ENCODE measurements at regions not wholly inside any gene's neighbourhood (a gene's known extent, or its start where the extent isn't known, plus 50 kb on each side); places are given as distances from the start of the nearest gene placed in this dataset.

DNA sequence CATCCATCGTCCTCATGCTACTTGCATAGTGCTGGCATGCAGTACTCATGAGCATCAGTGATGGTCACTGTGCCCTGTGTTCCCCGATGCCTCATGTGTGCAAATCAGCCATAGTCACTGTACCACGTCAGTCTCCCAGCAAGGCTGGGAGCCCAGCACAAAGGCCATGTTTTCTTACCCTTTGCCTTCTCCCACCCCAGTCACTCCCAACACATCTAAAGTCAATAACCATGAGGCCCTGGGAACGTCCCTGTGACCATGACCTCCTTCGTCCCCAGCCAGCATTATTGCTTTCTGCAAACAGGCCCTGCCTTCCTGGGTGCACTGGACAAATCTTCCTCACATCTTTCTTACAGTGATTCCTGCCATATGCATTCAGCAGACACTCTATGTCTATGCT, 406.1 kb downstream of the ICE1 start (continued):
- TF ChIP-seq, protein P1, sequence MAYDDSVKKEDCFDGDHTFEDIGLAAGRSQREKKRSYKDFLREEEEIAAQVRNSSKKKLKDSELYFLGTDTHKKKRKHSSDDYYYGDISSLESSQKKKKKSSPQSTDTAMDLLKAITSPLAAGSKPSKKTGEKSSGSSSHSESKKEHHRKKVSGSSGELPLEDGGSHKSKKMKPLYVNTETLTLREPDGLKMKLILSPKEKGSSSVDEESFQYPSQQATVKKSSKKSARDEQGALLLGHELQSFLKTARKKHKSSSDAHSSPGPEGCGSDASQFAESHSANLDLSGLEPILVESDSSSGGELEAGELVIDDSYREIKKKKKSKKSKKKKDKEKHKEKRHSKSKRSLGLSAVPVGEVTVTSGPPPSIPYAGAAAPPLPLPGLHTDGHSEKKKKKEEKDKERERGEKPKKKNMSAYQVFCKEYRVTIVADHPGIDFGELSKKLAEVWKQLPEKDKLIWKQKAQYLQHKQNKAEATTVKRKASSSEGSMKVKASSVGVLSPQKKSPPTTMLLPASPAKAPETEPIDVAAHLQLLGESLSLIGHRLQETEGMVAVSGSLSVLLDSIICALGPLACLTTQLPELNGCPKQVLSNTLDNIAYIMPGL (CRISPR knock-in tag; IDR thresholded peaks at IDR 0.05) = no peak
- no peak for TF ChIP-seq ZNF232 (CRISPR knock-in tag; IDR thresholded peaks at IDR 0.05)

DNA sequence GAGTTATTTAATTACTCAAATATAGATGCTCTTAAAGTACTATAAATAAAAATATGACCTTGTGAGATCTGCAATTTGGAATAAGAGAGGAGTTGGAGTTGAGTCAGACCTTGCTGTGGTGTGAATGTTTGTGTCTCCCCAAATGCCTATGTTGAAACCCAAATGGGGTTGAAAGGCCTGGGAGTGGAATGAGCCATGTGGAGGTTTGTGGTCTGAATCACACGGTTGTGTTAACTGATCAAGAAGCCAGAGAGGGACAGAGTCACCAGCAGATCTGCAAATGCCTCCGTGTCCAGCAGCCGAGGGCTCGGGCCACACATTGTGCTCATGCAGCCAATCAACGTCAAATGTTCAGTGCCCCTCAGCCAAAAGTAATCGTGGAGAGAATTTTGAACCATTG, 404.4 kb downstream of the ICE1 start:
- no peak for ATAC-seq

More for the DNA sequence above, 404.4 kb downstream of the ICE1 start:
- no peak for DNase-seq (ENCODE audit: low spot score)
- H3K4me1 Mint-ChIP-seq = peaks cover 11% of the 10 kb centered on the region
- no peaks in the 10 kb centered on the region for H3K27me3 Mint-ChIP-seq (ENCODE audit: low read depth)
- CTCF ChIA-PET = no interaction called here
- H3K27ac Mint-ChIP-seq = no peak overlapping the region
- TF ChIP-seq PRRX2 (CRISPR knock-in tag; IDR thresholded peaks at IDR 0.05) = no peak
- no peak for TF ChIP-seq MAX (CRISPR knock-in tag; IDR thresholded peaks at IDR 0.05)
- TF ChIP-seq, protein P2, sequence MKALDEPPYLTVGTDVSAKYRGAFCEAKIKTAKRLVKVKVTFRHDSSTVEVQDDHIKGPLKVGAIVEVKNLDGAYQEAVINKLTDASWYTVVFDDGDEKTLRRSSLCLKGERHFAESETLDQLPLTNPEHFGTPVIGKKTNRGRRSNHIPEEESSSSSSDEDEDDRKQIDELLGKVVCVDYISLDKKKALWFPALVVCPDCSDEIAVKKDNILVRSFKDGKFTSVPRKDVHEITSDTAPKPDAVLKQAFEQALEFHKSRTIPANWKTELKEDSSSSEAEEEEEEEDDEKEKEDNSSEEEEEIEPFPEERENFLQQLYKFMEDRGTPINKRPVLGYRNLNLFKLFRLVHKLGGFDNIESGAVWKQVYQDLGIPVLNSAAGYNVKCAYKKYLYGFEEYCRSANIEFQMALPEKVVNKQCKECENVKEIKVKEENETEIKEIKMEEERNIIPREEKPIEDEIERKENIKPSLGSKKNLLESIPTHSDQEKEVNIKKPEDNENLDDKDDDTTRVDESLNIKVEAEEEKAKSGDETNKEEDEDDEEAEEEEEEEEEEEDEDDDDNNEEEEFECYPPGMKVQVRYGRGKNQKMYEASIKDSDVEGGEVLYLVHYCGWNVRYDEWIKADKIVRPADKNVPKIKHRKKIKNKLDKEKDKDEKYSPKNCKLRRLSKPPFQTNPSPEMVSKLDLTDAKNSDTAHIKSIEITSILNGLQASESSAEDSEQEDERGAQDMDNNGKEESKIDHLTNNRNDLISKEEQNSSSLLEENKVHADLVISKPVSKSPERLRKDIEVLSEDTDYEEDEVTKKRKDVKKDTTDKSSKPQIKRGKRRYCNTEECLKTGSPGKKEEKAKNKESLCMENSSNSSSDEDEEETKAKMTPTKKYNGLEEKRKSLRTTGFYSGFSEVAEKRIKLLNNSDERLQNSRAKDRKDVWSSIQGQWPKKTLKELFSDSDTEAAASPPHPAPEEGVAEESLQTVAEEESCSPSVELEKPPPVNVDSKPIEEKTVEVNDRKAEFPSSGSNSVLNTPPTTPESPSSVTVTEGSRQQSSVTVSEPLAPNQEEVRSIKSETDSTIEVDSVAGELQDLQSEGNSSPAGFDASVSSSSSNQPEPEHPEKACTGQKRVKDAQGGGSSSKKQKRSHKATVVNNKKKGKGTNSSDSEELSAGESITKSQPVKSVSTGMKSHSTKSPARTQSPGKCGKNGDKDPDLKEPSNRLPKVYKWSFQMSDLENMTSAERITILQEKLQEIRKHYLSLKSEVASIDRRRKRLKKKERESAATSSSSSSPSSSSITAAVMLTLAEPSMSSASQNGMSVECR (CRISPR knock-in tag; IDR thresholded peaks at IDR 0.05; ENCODE audit: borderline replicate concordance) = no peak
- no peak for TF ChIP-seq GRHL2 (CRISPR knock-in tag; IDR thresholded peaks at IDR 0.05; ENCODE audit: insufficient replicate concordance, severe bottlenecking)
- TF ChIP-seq, protein P3, sequence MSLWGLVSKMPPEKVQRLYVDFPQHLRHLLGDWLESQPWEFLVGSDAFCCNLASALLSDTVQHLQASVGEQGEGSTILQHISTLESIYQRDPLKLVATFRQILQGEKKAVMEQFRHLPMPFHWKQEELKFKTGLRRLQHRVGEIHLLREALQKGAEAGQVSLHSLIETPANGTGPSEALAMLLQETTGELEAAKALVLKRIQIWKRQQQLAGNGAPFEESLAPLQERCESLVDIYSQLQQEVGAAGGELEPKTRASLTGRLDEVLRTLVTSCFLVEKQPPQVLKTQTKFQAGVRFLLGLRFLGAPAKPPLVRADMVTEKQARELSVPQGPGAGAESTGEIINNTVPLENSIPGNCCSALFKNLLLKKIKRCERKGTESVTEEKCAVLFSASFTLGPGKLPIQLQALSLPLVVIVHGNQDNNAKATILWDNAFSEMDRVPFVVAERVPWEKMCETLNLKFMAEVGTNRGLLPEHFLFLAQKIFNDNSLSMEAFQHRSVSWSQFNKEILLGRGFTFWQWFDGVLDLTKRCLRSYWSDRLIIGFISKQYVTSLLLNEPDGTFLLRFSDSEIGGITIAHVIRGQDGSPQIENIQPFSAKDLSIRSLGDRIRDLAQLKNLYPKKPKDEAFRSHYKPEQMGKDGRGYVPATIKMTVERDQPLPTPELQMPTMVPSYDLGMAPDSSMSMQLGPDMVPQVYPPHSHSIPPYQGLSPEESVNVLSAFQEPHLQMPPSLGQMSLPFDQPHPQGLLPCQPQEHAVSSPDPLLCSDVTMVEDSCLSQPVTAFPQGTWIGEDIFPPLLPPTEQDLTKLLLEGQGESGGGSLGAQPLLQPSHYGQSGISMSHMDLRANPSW (CRISPR knock-in tag; conservative IDR thresholded peaks at IDR 0.05; ENCODE audit: low read depth) = no peak
- TF ChIP-seq USF1 (CRISPR knock-in tag; IDR thresholded peaks at IDR 0.05) = no peak
- TF ChIP-seq GABPB1 (CRISPR knock-in tag; IDR thresholded peaks at IDR 0.05) = no peak
- no peak for TF ChIP-seq ESRRA (CRISPR knock-in tag; IDR thresholded peaks at IDR 0.05; ENCODE audit: borderline replicate concordance)
- no peak for TF ChIP-seq JUN (CRISPR knock-in tag; IDR thresholded peaks at IDR 0.05)
- TF ChIP-seq, protein P4, sequence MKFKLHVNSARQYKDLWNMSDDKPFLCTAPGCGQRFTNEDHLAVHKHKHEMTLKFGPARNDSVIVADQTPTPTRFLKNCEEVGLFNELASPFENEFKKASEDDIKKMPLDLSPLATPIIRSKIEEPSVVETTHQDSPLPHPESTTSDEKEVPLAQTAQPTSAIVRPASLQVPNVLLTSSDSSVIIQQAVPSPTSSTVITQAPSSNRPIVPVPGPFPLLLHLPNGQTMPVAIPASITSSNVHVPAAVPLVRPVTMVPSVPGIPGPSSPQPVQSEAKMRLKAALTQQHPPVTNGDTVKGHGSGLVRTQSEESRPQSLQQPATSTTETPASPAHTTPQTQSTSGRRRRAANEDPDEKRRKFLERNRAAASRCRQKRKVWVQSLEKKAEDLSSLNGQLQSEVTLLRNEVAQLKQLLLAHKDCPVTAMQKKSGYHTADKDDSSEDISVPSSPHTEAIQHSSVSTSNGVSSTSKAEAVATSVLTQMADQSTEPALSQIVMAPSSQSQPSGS (CRISPR knock-in tag; IDR thresholded peaks at IDR 0.05; ENCODE audit: borderline replicate concordance, low read depth) = no peak
- no peak overlapping the region for H3K4me3 Mint-ChIP-seq
- POLR2A ChIA-PET = no interaction called here
- H3K36me3 Mint-ChIP-seq = no peaks in the 10 kb centered on the region
- H3K9me3 Mint-ChIP-seq = peaks cover 7% of the 10 kb centered on the region; the same call in 1 of the 2 replicates
